NT2/D1 (cell line): ENCODE measurements at regions not wholly inside any gene's neighbourhood (a gene's known extent, or its start where the extent isn't known, plus 50 kb on each side); places are given as distances from the start of the nearest gene placed in this dataset.
"Not testable (repeated sequence)": the region's sequence is repeated elsewhere in the genome, so short reads cannot be mapped to it uniquely, and the experiment has no call there.

Experiments
- SUZ12 ChIP-seq: IDR thresholded peaks from 2 replicates; pipeline ENCODE4 v1.6.1; 2011; ENCODE audit not compliant: insufficient read length, insufficient read depth; ENCODE audit errors: extremely low read depth
- YY1 ChIP-seq: IDR thresholded peaks from 2 replicates; pipeline ENCODE4 v1.6.1; 2011; ENCODE audit not compliant: insufficient read length, insufficient read depth
- ZNF274 ChIP-seq: IDR thresholded peaks from 2 replicates; pipeline ENCODE4 v1.6.1; 2011; ENCODE audit warnings: mild to moderate bottlenecking, low read depth, low read length

- not testable (repeated sequence) for TF ChIP-seq ZNF274, SUZ12, YY1
Observed at GRCh38 chr1:206307442-206307841, 104.1 kb downstream of the SRGAP2 start.
